MM.1S (cell line): ENCODE measurements at regions not wholly inside any gene's neighbourhood (a gene's known extent, or its start where the extent isn't known, plus 50 kb on each side); places are given as distances from the start of the nearest gene placed in this dataset.

Source experiments
- DNase-seq: peaks from one replicate; pipeline ENCODE4 v3.0.0-alpha.2; 2015
- H2AFZ ChIP-seq: fragments of 300-600 bp; sonication (generic); 2 replicates; pipeline ENCODE4 v1.6.0; 2016; ENCODE audit warnings: antibody characterized with exemption, low read length
- H3F3A ChIP-seq: fragments of 300-600 bp; sonication (generic); 2 replicates; pipeline ENCODE4 v1.6.1; 2016; ENCODE audit warnings: mild to moderate bottlenecking, antibody characterized with exemption, low read length, moderate library complexity, mixed read lengths; ENCODE audit not compliant: insufficient read depth
- H3K27ac ChIP-seq: fragments of 300-600 bp; sonication (generic); 2 replicates; pipeline ENCODE4 v1.5.1; 2016; ENCODE audit warnings: mild to moderate bottlenecking, low read length
- H3K27me3 ChIP-seq: fragments of 300-600 bp; sonication (generic); replicated peaks from 2 replicates; pipeline ENCODE4 v1.6.0; 2016; ENCODE audit warnings: low read length; ENCODE audit not compliant: insufficient read depth
- H3K36me3 ChIP-seq: fragments of 300-600 bp; sonication (generic); replicated peaks from 2 replicates; pipeline ENCODE4 v1.6.1; 2016; ENCODE audit warnings: mild to moderate bottlenecking, low read length, mixed read lengths; ENCODE audit not compliant: insufficient read depth
- H3K4me1 ChIP-seq: fragments of 300-600 bp; sonication (generic); 2 replicates; pipeline ENCODE4 v1.6.1; 2016; ENCODE audit warnings: low read length, mixed read lengths
- H3K4me2 ChIP-seq: fragments of 300-600 bp; sonication (generic); 2 replicates; pipeline ENCODE4 v1.6.0; 2016; ENCODE audit warnings: low read depth, low read length
- H3K4me3 ChIP-seq: fragments of 300-600 bp; sonication (generic); 2 replicates; pipeline ENCODE4 v1.5.1; 2016; ENCODE audit warnings: low read length, mixed read lengths
- H3K79me2 ChIP-seq: fragments of 300-600 bp; sonication (generic); 2 replicates; pipeline ENCODE4 v1.6.1; 2016; ENCODE audit warnings: mixed run types, low read length, mixed read lengths
- H3K9ac ChIP-seq: fragments of 300-600 bp; sonication (generic); 2 replicates; pipeline ENCODE4 v1.6.1; 2016; ENCODE audit warnings: low read length, mixed read lengths
- H3K9me2 ChIP-seq: fragments of 300-600 bp; sonication (generic); replicated peaks from 2 replicates; pipeline ENCODE4 v1.6.1; 2016; ENCODE audit warnings: mild to moderate bottlenecking, low read length, mixed read lengths; ENCODE audit not compliant: insufficient read depth
- H3K9me3 ChIP-seq: fragments of 300-600 bp; sonication (generic); replicated peaks from 2 replicates; pipeline ENCODE4 v1.6.1; 2016; ENCODE audit warnings: mild to moderate bottlenecking, low read length, mixed read lengths; ENCODE audit not compliant: insufficient read depth
- H4K20me1 ChIP-seq: fragments of 300-600 bp; sonication (generic); 2 replicates; pipeline ENCODE4 v1.6.1; 2016; ENCODE audit warnings: mild to moderate bottlenecking, low read length, moderate library complexity, mixed read lengths; ENCODE audit not compliant: insufficient read depth
- CTCF ChIP-seq: fragments of 300-600 bp; sonication (generic); IDR thresholded peaks from 2 replicates; pipeline ENCODE4 v1.5.1; 2016; ENCODE audit warnings: antibody characterized with exemption, low read length, mixed read lengths
- EZH2 ChIP-seq: fragments of 300-600 bp; sonication (generic); optimal IDR thresholded peaks from 2 replicates; pipeline ENCODE3; 2017; ENCODE audit warnings: low read depth, mild to moderate bottlenecking, antibody characterized with exemption, low read length, mixed read lengths
- EZH2phosphoT487 ChIP-seq: fragments of 300-600 bp; sonication (generic); IDR thresholded peaks from 2 replicates; pipeline ENCODE4 v1.6.1; 2018; ENCODE audit warnings: antibody characterized with exemption, low read length

GRCh38 chr10:3433988-3434387, 261.4 kb upstream of the PITRM1 start:
- no peaks in the 10 kb centered on the region for H3F3A ChIP-seq
- H4K20me1 ChIP-seq, result no peaks in the 10 kb centered on the region
- no peak for TF ChIP-seq CTCF
- TF ChIP-seq EZH2, result no peak
- no peak for TF ChIP-seq EZH2phosphoT487
- no peak overlapping the region for H3K27ac ChIP-seq
- no peaks in the 10 kb centered on the region for H3K27me3 ChIP-seq
- DNase-seq, result no peak
- no peaks in the 10 kb centered on the region for H3K9me2 ChIP-seq
- H2AFZ ChIP-seq, result 0 out of 2 replicates have a peak overlapping the region, but pooled peaks have one; percentile 12
- no peak overlapping the region for H3K9ac ChIP-seq
- H3K4me2 ChIP-seq, result no peak overlapping the region
- no peak overlapping the region for H3K4me3 ChIP-seq
- no peaks in the 10 kb centered on the region for H3K9me3 ChIP-seq
- no peaks in the 10 kb centered on the region for H3K4me1 ChIP-seq
- H3K79me2 ChIP-seq, result no peaks in the 10 kb centered on the region
- no peaks in the 10 kb centered on the region for H3K36me3 ChIP-seq

DNA sequence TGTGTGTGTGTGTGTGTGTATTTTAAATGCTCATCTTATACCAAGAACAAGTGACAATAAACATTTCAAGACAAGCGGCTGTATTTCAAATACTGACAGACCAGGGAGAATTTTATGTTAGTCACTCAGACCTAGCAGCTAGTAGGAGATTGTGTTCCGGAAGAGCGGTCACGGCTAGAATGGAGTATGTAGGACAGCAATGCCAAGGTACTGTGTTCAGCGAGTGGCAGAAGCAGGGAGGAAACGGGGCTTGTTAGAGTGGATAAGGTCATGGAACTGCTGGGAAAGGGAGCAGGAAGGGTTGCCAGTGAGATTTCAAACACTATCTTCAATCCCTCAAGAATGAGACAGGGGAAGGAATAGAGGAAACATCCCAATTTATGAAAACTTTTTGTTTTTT, 260.5 kb upstream of the PITRM1 start:
- TF ChIP-seq EZH2phosphoT487, result no peak
- no peak for TF ChIP-seq CTCF
- no peak for TF ChIP-seq EZH2
- Histone ChIP-seq H3K79me2 (no peaks in the 10 kb centered on the region), H3F3A (no peaks in the 10 kb centered on the region), H3K27me3 (no peaks in the 10 kb centered on the region), H3K4me3 (no peak overlapping the region), H3K9me2 (no peaks in the 10 kb centered on the region), H4K20me1 (no peaks in the 10 kb centered on the region), H3K27ac (no peak overlapping the region), H3K36me3 (no peaks in the 10 kb centered on the region), H3K9me3 (no peaks in the 10 kb centered on the region), H3K9ac (no peak overlapping the region), H3K4me2 (no peak overlapping the region), H3K4me1 (no peaks in the 10 kb centered on the region), H2AFZ (no peak overlapping the region)
- DNase-seq, result no peak

GRCh38 chr10:3432081-3432825, 259.7 kb upstream of the PITRM1 start:
- Histone ChIP-seq H3K79me2 (no peaks in the 10 kb centered on the region), H3K9me3 (no peaks in the 10 kb centered on the region), H3K9me2 (no peaks in the 10 kb centered on the region), H4K20me1 (no peaks in the 10 kb centered on the region), H3K27ac (no peak overlapping the region), H3K36me3 (no peaks in the 10 kb centered on the region), H3K27me3 (no peaks in the 10 kb centered on the region), H3K4me2 (no peak overlapping the region), H2AFZ (no peak overlapping the region), H3F3A (no peaks in the 10 kb centered on the region), H3K9ac (no peak overlapping the region), H3K4me3 (no peak overlapping the region), H3K4me1 (no peaks in the 10 kb centered on the region)
- TF ChIP-seq CTCF (no peak), EZH2phosphoT487 (no peak), EZH2 (no peak)
- no peak for DNase-seq
